ENCODE measurements at regions not wholly inside any gene's neighbourhood (a gene's known extent, or its start where the extent isn't known, plus 50 kb on each side); places are given as distances from the start of the nearest gene placed in this dataset.

DNA sequence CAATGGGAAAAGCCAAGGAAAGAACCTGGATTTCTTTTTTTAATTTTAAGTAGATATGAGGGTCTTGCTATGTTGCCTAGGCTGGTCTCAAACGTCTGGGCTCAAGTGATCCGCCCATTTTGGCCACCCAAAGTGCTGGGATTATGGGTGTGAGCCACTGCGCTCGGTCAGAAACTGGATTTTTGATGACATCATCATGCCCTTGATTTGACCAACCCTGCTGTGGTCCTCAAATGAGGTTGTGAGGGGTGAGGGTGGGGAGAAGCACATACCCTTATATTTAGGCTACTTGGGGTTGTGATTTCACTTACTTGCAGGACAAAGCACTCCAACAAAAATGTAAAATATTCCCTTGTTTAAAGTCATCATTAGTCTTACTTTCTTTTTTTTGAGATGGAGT is 70.4 kb downstream of the C3orf38 start:
- TF ChIP-seq, protein P1, sequence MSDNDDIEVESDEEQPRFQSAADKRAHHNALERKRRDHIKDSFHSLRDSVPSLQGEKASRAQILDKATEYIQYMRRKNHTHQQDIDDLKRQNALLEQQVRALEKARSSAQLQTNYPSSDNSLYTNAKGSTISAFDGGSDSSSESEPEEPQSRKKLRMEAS (IDR thresholded peaks at IDR 0.05), result no peak
- no peak for TF ChIP-seq TAF1 (IDR thresholded peaks at IDR 0.05; ENCODE audit: low read depth)
- no peak for TF ChIP-seq YY1 (IDR thresholded peaks at IDR 0.05; ENCODE audit: low read depth)
- TF ChIP-seq RAD21 (IDR thresholded peaks at IDR 0.05; ENCODE audit: low read depth), result no peak
- TF ChIP-seq EP300 (IDR thresholded peaks at IDR 0.05; ENCODE audit: borderline replicate concordance), result no peak
- TF ChIP-seq, protein P2, sequence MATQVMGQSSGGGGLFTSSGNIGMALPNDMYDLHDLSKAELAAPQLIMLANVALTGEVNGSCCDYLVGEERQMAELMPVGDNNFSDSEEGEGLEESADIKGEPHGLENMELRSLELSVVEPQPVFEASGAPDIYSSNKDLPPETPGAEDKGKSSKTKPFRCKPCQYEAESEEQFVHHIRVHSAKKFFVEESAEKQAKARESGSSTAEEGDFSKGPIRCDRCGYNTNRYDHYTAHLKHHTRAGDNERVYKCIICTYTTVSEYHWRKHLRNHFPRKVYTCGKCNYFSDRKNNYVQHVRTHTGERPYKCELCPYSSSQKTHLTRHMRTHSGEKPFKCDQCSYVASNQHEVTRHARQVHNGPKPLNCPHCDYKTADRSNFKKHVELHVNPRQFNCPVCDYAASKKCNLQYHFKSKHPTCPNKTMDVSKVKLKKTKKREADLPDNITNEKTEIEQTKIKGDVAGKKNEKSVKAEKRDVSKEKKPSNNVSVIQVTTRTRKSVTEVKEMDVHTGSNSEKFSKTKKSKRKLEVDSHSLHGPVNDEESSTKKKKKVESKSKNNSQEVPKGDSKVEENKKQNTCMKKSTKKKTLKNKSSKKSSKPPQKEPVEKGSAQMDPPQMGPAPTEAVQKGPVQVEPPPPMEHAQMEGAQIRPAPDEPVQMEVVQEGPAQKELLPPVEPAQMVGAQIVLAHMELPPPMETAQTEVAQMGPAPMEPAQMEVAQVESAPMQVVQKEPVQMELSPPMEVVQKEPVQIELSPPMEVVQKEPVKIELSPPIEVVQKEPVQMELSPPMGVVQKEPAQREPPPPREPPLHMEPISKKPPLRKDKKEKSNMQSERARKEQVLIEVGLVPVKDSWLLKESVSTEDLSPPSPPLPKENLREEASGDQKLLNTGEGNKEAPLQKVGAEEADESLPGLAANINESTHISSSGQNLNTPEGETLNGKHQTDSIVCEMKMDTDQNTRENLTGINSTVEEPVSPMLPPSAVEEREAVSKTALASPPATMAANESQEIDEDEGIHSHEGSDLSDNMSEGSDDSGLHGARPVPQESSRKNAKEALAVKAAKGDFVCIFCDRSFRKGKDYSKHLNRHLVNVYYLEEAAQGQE (IDR thresholded peaks at IDR 0.05; ENCODE audit: low read depth), result no peak
